T47D (cell line): ENCODE measurements at regions not wholly inside any gene's neighbourhood (a gene's known extent, or its start where the extent isn't known, plus 50 kb on each side); places are given as distances from the start of the nearest gene placed in this dataset.
A peak's percentile ranks its signal among the peaks of the same experiment; 100 is the strongest.

Experiments used
- DNase-seq, 2 experiments: peaks; one replicate each; pipeline versions ENCODE4 v3.0.0 to v3.0.0-alpha.2; 2011 to 2012; ENCODE audit warnings: low read depth in 1 of 2, low spot score in 1 of 2
- JUND ChIP-seq: IDR thresholded peaks from 2 replicates; pipeline ENCODE4 v1.6.1; 2012; ENCODE audit warnings: low read depth
- in situ Hi-C: cut with HindIII; loops from 2 replicates; pipeline ENCODE4 v1.10.0; 2016; ENCODE audit warnings: low sequenced_read_pairs, low pct_unique_long_range_greater_than_20kb

DNA sequence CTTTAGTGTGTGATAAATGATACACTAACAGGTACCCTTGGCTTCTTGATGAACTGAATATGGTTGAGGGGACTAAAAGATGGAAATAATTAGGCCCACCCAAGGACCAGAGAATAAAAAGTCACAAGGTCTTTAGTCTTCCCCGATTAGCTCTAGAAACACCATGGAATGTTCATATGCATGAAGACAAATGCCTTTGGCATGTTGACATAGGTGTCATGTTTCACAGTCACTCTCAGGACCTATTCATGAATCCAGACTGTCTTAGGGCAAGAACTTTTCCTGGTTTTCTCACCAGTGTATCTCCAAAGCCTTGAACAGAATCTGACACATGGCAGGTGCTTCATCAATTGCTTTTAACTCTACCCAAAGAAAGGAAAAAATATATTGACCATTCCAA is 412.8 kb downstream of the AJAP1 start:
- TF ChIP-seq JUND: no peak
- in situ Hi-C loops: no loop called here
- peak in 1 of 2 experiments; percentile 12 for DNase-seq

DNA sequence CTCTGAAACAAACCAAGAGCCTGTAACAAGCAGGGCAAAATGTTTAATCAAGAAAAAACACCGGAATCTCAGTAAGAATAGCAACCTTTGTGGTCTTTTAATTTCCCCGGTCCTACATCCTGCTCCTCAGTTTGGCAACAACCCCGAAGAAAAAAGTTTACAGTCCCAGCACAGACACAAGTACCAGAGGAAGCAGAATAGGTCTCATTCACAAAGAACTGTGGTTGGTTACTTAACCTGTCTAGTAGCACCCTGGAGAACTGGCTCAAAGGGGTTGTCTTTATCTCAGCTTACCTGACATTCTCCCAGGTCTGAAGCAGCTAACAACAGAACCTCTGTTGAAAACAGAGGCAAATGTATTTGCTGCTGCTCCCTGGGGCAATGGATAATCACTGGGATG is 399.3 kb downstream of the AJAP1 start:
- no peak for DNase-seq
- no peak for TF ChIP-seq JUND
- in situ Hi-C loops: no loop called here

DNA sequence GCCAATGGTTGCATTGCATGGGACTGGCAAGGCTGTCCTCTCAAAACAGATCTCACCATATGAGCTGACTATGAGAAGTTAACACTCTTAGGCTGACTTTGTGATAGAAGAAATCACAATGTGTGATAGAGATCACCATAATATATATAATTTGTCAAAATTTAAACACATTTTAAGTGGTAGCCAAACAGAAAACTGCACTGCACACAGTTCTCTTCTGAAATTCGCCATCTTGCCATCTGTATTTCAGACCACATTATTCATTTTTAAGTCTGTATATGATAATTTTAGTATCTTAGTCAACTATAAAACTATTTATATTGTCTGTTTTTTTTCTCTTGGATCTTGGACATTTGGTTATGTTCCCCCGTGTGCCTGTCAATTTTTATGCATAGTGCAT is 374.7 kb downstream of the AJAP1 start:
- TF ChIP-seq JUND: no peak
- in situ Hi-C loops: no loop called here
- no peak for DNase-seq

DNA sequence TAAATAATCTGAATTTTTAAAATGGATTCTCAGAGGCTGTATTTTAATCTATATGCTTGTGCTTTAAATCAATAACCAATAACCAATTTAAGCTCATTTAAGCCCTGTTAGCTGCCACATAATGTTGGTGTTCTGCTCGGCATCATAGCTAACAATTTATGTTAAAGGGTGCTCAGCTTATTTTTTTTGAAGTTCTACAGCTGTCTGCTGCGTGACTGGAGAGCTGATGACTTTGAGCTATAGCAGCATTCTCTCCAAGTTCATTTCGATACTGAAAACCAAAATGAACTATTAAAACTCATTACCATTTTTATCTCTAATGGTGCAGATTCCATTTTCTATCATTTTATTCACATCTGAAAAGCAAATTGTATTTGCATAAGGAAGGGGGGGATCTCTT is 357.8 kb downstream of the AJAP1 start:
- in situ Hi-C loops: no loop called here
- TF ChIP-seq JUND: no peak
- DNase-seq: no peak

DNA sequence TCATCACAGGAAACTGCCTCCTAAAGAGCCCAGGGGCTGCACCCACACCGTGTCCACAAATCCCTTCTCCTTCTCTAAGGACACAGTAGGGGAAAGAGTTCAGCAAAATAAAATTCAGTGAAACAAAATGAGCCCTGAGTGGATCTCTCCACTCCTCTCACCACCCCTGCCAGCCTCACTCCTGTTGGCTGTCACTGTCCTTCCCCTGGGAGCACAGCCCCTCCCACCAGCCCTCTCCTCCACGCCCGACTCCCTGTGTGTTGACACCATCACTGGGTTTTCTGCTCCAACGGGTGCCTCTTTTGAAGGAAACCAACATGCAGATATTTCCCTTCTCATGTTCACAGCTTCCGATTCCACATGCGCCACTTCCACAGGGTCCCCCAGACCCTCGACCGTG is 356.2 kb downstream of the AJAP1 start:
- in situ Hi-C loops: no loop called here
- TF ChIP-seq JUND: no peak
- DNase-seq: no peak

DNA sequence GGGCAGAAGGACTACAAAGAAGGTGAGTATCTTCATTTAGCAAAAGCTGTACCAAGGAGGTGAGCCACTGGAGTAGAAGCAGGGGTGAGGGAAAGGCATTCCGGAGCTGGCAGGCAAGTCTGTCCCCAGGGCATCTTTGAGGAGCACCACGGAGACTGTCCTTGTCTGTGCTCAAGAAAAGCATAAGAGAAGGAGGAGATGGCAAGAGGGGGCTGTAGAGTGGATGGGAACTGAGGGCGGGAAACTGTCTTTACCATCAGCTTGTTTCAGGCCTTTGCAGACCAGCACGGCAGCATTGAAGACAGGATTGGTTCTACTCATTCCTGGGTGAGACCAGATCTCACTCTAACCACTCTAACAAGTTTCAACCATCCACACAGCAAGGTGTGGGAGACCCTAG is 355.8 kb downstream of the AJAP1 start:
- no peak for DNase-seq
- no peak for TF ChIP-seq JUND
- in situ Hi-C loops: no loop called here

DNA sequence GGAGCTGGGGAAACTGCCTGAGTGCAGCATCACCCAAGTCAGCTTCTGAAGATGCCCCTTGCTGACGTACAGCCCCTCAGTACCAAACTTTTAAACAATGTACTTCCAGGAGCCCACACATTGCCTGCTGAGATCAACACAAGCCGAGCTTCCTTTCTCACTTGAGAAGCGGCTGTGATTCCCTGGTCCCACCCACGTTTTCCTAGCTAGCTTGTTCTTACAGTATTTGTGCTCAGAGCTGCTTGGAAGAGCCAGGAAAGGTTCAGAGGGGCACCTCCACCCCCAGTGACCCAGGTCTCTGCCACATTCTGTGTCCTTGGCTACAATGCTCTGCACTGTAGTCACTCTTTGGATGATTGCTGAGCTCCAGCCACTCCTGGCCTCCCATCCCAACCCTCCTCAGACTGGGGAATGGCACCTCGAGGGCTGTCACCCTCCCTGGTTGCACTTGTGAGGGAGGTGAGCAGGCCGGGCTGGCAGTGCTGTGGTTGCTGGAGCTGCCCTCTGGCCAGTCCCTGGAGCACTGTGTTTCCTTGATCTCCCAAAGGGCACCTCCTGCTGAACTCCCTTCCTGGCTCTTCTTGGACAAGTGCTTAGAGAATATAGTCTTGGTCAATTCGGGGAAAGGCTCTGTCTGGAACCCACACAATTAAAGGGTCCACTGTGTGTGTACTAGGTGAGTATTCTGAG is 355.1 kb downstream of the AJAP1 start:
- TF ChIP-seq JUND: no peak
- in situ Hi-C loops: no loop called here
- no peak for DNase-seq

DNA sequence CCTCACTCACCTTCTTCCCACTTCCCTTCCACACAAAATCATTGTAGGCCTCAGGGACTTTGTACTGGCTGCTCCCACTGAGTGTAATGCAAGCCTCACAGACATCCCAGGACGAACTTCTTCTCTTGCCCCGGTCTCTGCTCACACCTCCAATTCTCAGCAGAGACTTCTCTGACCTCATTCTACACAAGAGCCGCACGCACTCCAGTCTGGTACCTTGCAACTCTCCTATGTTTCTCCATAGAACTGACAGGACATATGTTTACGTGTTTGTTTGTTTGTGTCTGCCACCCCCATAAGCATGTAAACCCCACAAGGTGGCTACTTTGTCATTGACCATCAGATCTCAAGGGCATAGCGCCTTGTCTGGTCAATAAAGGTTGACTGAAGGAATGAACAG is 350.8 kb downstream of the AJAP1 start:
- DNase-seq: no peak
- in situ Hi-C loops: no loop called here
- TF ChIP-seq JUND: no peak

DNA sequence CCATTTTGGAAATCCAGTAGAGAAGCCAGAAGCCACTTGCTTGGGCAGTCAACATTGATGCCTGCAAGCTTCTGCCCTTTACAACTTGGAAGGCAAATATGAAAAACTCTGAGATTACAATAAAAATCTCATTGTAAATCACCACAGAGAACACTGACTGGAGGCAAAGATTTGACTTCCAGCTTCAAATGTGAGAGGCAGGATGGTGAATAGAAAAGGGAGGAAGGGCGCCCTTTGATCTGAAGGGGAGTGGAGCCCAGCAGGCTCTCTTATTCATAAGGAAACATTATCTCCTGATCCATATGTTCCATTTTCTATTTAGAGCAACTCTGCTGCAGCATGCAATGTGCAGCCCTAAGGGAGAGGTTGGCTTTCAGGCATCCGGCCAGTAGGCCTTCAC is 348.3 kb downstream of the AJAP1 start:
- no peak for DNase-seq
- in situ Hi-C loops: no loop called here
- TF ChIP-seq JUND: no peak

DNA sequence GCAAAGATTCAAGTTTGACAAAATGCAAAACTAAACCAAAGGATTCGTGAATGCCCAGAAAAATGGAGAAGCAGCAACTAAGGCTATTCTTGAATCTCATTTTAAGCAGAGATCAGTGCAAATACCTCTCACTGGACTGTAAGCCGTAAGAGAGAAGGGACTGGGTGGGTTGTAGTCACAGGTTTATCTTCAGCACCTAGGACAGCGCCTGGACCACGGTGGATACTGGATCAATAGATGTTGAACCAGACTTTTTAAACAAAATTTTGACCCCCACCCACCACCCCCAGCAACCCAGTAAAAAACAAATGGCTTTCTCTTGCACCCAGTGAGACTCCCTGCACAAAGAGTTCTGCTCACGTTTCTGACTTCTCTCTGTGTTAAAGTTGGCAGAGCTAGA is 347.1 kb downstream of the AJAP1 start:
- TF ChIP-seq JUND: no peak
- DNase-seq: peak in 1 of 2 experiments; percentile 8
- in situ Hi-C loops: no loop called here

DNA sequence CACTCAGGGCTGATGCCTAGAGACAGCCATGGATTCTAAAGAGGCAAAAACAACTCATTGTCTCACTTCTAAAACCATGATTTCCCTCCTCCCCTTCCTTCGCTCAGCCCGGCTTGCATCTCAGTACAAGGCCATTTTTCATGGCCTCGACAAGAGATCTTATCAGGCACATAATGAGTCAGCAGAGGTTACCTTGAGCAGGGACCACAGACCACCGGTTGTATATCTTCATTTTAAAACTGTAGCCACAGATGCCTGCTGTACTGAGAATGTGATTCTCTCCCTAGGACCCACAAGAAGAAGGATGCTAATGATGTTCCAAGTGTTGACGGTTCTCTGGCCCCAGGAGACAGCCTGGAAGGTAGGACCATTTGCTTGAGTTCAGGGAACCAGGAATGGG is 331.9 kb downstream of the AJAP1 start:
- no peak for TF ChIP-seq JUND
- no peak for DNase-seq
- in situ Hi-C loops: no loop called here

DNA sequence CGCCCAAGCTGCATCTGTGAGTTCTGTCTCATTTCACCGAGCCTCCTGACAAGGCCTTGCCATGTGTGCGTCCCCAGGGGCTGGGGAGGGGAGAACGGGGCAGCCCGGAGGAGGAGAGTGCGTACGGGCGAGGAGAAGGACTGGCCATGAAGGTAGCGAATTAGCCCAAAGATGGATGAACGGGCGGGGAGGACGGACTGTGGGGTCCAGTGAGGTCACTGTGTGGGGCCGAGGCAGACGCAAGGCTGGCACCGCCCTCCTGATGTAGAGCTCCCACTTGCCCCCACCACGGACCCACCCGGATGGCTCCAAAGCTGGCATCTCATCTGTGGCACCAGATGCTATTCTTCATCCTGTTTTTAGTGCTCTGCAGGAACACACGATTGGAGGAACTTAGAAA is 330.4 kb downstream of the AJAP1 start:
- in situ Hi-C loops: no loop called here
- DNase-seq: no peak
- TF ChIP-seq JUND: no peak

DNA sequence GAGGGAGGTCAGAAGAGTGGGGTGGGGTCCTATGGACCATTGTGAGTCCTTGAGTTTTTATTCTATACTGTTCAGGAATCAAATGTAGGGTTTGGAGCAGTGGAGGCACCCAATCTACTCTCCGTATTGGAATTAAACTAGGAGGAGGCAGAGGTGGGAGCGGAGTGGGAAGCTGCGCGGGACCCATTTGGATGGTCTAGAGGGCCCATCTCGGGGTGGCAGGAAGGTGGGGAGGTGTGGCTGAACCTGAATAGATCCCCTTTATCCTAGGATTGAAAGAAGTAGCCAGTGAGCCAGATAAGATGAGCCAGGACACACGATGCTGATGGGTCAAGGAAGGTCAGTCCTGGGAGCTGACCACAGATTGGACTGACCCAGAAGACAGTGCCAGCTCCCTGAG is 325.8 kb downstream of the AJAP1 start:
- no peak for DNase-seq
- in situ Hi-C loops: no loop called here
- TF ChIP-seq JUND: no peak

DNA sequence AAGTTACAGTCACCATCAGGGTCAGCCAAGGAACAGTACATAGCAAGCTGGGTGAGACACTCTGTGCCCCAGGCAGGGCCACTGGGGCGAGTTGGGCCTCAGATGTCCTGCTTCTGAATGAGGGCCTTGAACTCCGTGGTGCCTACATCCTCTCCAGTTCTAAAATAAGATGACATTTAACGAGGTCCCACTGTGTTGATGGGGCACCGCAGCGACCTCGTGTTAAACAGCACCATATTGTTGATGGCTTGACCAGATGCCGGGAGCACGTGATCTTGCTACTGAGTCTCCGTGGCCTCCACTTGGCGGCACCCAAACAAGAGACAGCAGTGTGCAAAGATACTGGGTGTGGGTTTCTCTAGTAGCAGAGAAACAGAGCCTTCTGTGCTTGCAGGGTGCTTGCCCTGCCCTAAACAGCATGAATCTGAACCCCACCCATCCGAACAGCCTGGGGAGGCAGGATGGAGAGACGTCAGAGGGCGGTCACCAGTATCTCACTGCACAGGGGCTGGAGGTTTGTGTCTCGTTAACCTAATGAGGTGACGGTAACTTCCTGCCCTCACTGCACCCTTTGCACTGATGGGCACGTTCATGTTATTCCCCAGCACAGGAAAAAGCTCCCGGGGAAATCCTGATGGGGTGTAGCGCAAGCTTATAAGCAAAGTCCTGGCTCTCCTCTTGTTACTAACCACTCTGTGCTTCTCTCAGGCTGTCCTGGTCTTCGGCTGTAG is 324.4 kb downstream of the AJAP1 start:
- TF ChIP-seq JUND: no peak
- no peak for DNase-seq
- in situ Hi-C loops: no loop called here
